Thyroid gland (tissue), 4 donors: ENCODE measurements at regions not wholly inside any gene's neighbourhood (a gene's known extent, or its start where the extent isn't known, plus 50 kb on each side); places are given as distances from the start of the nearest gene placed in this dataset.

Experiments
- POLR2A ChIP-seq, 2 donors: fragments of 450-650 bp; IDR thresholded peaks; one replicate each; pipeline ENCODE4 v1.6.1; 2017; ENCODE audit warnings: antibody characterized with exemption in 2 of 2, mild to moderate bottlenecking in 2 of 2, moderate library complexity in 1 of 2
- TF ChIP-seq, protein P1 (sequence below), 6 experiments: fragments of 200-600 bp in 3 of 6; fragments of 450-650 bp in 3 of 6; sonication (generic) in 3 of 6; IDR thresholded peaks; one replicate each; pipeline ENCODE4 v1.5.1; 2016 to 2019; ENCODE audit warnings: antibody characterized with exemption in 6 of 6, mild to moderate bottlenecking in 2 of 6, inconsistent platforms in 1 of 6, moderate library complexity in 1 of 6

DNA sequence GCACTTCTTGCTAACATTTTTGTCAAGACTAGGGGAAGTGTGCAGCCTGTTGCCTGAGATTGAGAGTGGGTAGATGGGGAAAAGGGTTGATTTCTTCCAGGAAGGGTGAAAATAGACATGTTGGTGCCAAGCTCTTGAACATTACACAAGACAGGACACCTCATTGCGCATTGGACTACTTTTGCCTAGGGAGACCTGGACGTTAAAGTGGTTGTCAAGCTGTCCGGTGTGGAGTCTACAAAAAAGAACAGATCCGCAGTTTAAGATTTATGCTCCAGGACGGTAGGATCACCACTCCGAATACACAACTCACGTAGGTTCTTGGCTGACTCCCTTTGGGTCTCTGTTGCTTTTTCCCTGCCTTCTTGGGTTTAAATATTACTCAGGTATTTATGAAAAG lies 56.3 kb upstream of the LRIG1 start:
- TF ChIP-seq POLR2A (IDR thresholded peaks at IDR 0.05), result no peak
- TF ChIP-seq, protein P1, sequence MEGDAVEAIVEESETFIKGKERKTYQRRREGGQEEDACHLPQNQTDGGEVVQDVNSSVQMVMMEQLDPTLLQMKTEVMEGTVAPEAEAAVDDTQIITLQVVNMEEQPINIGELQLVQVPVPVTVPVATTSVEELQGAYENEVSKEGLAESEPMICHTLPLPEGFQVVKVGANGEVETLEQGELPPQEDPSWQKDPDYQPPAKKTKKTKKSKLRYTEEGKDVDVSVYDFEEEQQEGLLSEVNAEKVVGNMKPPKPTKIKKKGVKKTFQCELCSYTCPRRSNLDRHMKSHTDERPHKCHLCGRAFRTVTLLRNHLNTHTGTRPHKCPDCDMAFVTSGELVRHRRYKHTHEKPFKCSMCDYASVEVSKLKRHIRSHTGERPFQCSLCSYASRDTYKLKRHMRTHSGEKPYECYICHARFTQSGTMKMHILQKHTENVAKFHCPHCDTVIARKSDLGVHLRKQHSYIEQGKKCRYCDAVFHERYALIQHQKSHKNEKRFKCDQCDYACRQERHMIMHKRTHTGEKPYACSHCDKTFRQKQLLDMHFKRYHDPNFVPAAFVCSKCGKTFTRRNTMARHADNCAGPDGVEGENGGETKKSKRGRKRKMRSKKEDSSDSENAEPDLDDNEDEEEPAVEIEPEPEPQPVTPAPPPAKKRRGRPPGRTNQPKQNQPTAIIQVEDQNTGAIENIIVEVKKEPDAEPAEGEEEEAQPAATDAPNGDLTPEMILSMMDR (IDR thresholded peaks at IDR 0.05), result no peak
